ENCODE measurements at regions not wholly inside any gene's neighbourhood (a gene's known extent, or its start where the extent isn't known, plus 50 kb on each side); places are given as distances from the start of the nearest gene placed in this dataset.

DNA sequence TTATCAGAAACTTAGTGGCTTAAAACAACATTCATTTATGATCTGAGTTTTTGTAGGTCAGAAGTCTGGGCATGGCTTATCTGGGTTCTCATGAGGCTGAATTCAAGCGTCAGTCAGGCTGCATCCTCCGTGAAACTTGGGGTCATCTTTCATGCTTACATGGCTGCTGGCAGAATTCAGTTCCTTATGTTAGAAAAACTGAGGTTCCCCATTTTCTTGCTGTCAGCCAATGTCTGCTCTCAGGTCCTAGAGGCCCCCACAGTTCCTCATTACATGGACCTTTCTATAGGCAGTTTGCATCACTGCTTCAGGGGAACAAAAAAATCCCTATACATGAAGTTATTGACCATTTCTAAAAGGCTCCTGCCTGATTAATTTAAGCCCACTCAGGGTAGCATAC, 83.8 kb upstream of the NMUR2 start:
- H3K79me2 ChIP-seq (ENCODE audit: insufficient read depth, low read length): no peaks in the 10 kb centered on the region
- H3K9me3 Mint-ChIP-seq (ENCODE audit: unreplicated experiment): no peaks in the 10 kb centered on the region
- H3K27ac ChIP-seq (ENCODE audit: low read depth, low read length): no peak overlapping the region
- H3K4me3 ChIP-seq (ENCODE audit: insufficient read depth, low read depth, low read length): no peak overlapping the region
- H3K4me2 ChIP-seq (ENCODE audit: low read length): no peak overlapping the region
- H3K36me3 Mint-ChIP-seq (ENCODE audit: low read depth, unreplicated experiment): no peaks in the 10 kb centered on the region
- H2AFZ ChIP-seq (ENCODE audit: low read depth, low read length): no peak overlapping the region
- no peaks in the 10 kb centered on the region for H4K20me1 ChIP-seq (ENCODE audit: insufficient read depth, low read length)
- no peak for DNase-seq (ENCODE audit: low read depth)
- H3K4me3 Mint-ChIP-seq (ENCODE audit: unreplicated experiment): no peak overlapping the region
- no peaks in the 10 kb centered on the region for H3K27me3 Mint-ChIP-seq (ENCODE audit: low read depth, unreplicated experiment)
- no peaks in the 10 kb centered on the region for H3K36me3 ChIP-seq (ENCODE audit: insufficient read depth, low read length)
- no peak overlapping the region for H3K27ac Mint-ChIP-seq (ENCODE audit: unreplicated experiment)
- no peaks in the 10 kb centered on the region for H3K4me1 Mint-ChIP-seq (ENCODE audit: low read depth, unreplicated experiment)
- no peaks in the 10 kb centered on the region for H3K9me3 ChIP-seq (ENCODE audit: insufficient read depth, low read depth, low read length)
- TF ChIP-seq EZH2 (IDR thresholded peaks at IDR 0.05; ENCODE audit: insufficient read depth, low read length): no peak
- TF ChIP-seq, protein P1, sequence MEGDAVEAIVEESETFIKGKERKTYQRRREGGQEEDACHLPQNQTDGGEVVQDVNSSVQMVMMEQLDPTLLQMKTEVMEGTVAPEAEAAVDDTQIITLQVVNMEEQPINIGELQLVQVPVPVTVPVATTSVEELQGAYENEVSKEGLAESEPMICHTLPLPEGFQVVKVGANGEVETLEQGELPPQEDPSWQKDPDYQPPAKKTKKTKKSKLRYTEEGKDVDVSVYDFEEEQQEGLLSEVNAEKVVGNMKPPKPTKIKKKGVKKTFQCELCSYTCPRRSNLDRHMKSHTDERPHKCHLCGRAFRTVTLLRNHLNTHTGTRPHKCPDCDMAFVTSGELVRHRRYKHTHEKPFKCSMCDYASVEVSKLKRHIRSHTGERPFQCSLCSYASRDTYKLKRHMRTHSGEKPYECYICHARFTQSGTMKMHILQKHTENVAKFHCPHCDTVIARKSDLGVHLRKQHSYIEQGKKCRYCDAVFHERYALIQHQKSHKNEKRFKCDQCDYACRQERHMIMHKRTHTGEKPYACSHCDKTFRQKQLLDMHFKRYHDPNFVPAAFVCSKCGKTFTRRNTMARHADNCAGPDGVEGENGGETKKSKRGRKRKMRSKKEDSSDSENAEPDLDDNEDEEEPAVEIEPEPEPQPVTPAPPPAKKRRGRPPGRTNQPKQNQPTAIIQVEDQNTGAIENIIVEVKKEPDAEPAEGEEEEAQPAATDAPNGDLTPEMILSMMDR (IDR thresholded peaks at IDR 0.05; ENCODE audit: insufficient read depth, low read depth, low read length): no peak
- H3K9ac ChIP-seq (ENCODE audit: low read length): no peak overlapping the region
- no peak for FAIRE-seq
- H3K27me3 ChIP-seq (ENCODE audit: insufficient read depth, low read length): no peaks in the 10 kb centered on the region
- no peaks in the 10 kb centered on the region for H3K4me1 ChIP-seq (ENCODE audit: insufficient read depth, low read length)

DNA sequence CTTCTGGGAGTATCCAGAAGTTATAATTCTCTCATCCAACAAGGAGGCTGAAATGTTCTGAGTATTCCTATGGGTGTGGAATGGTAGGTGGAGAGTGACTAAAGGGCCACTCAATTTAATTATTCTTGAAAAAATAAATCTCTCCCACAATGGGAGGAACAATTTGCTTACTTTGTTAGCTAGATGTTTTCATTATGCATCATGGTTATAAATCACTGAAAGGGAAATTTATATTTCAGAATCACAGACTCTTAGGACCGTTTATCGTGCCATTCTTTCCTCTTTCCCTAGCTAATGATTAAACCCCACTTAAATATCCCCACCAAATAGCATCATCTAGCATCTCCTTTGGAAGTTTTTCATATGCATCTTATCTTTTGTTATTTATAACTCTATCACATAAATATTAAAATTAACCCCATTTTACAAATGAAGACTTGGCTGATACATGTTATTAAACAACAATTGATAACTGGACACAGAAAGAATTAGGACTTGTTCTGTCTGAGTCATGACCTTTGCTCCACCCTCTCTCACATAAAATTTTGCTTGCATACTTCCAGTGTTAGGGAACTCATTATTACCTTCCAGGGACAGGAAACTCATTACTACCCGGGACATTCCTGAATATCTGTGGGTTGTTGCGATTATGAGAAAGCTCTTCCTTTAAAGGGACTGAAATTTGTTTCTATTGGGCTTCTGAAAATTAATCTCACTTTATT, 94.9 kb upstream of the NMUR2 start:
- H3K9me3 ChIP-seq (ENCODE audit: insufficient read depth, low read depth, low read length): no peaks in the 10 kb centered on the region
- H3K27me3 Mint-ChIP-seq (ENCODE audit: low read depth, unreplicated experiment): no peaks in the 10 kb centered on the region

DNA sequence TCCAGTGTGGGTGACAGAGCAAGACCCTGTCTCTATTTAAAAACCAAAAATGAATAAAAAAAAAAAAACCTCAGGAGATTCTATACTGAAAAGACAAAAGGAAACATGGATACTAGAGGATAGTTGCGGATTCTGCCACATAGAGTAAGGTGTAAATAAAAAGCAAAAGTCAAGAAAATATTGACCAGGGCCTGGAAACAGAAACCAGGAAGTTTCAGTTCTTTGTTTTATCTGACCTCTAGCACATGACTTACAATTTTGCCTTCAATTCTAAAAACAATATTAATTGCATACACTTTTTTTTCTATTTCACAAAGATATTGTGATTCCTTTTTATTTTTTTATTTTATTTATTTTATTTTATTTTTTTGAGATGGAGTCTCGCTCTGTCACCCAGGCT, 96.2 kb upstream of the NMUR2 start:
- no peak overlapping the region for H2AFZ ChIP-seq (ENCODE audit: low read depth, low read length)
- no peak for DNase-seq (ENCODE audit: low read depth)
- no peak for FAIRE-seq

More for the DNA sequence above, 94.9 kb upstream of the NMUR2 start:
- DNase-seq (ENCODE audit: low read depth) (no peak), FAIRE-seq (no peak)
- Histone ChIP-seq H3K4me1 (ENCODE audit: insufficient read depth, low read length) (no peaks in the 10 kb centered on the region), H3K27ac (ENCODE audit: low read depth, low read length) (no peak overlapping the region), H3K27me3 (ENCODE audit: insufficient read depth, low read length) (no peaks in the 10 kb centered on the region), H3K9ac (ENCODE audit: low read length) (no peak overlapping the region), H4K20me1 (ENCODE audit: insufficient read depth, low read length) (no peaks in the 10 kb centered on the region), H3K79me2 (ENCODE audit: insufficient read depth, low read length) (no peaks in the 10 kb centered on the region), H3K4me3 (ENCODE audit: insufficient read depth, low read depth, low read length) (no peak overlapping the region), H3K4me2 (ENCODE audit: low read length) (no peak overlapping the region), H2AFZ (ENCODE audit: low read depth, low read length) (no peak overlapping the region), H3K36me3 (ENCODE audit: insufficient read depth, low read length) (no peaks in the 10 kb centered on the region)
- no peak overlapping the region for H3K27ac Mint-ChIP-seq (ENCODE audit: unreplicated experiment)
- TF ChIP-seq, protein P1 (IDR thresholded peaks at IDR 0.05; ENCODE audit: insufficient read depth, low read depth, low read length): no peak
- TF ChIP-seq EZH2 (IDR thresholded peaks at IDR 0.05; ENCODE audit: insufficient read depth, low read length): no peak
- peaks cover 6% of the 10 kb centered on the region for H3K9me3 Mint-ChIP-seq (ENCODE audit: unreplicated experiment)
- peaks cover 6% of the 10 kb centered on the region for H3K4me1 Mint-ChIP-seq (ENCODE audit: low read depth, unreplicated experiment)
- no peak overlapping the region for H3K4me3 Mint-ChIP-seq (ENCODE audit: unreplicated experiment)
- H3K36me3 Mint-ChIP-seq (ENCODE audit: low read depth, unreplicated experiment): no peaks in the 10 kb centered on the region

More for the DNA sequence above, 96.2 kb upstream of the NMUR2 start:
- peaks cover 6% of the 10 kb centered on the region for H3K4me1 Mint-ChIP-seq (ENCODE audit: low read depth, unreplicated experiment)
- H3K27ac Mint-ChIP-seq (ENCODE audit: unreplicated experiment): no peak overlapping the region
- H3K79me2 ChIP-seq (ENCODE audit: insufficient read depth, low read length): no peaks in the 10 kb centered on the region
- H3K4me3 ChIP-seq (ENCODE audit: insufficient read depth, low read depth, low read length): no peak overlapping the region
- no peaks in the 10 kb centered on the region for H3K27me3 Mint-ChIP-seq (ENCODE audit: low read depth, unreplicated experiment)
- no peaks in the 10 kb centered on the region for H3K36me3 Mint-ChIP-seq (ENCODE audit: low read depth, unreplicated experiment)
- H3K36me3 ChIP-seq (ENCODE audit: insufficient read depth, low read length): no peaks in the 10 kb centered on the region
- no peak overlapping the region for H3K4me2 ChIP-seq (ENCODE audit: low read length)
- H3K4me1 ChIP-seq (ENCODE audit: insufficient read depth, low read length): no peaks in the 10 kb centered on the region
- H3K27me3 ChIP-seq (ENCODE audit: insufficient read depth, low read length): no peaks in the 10 kb centered on the region
- no peaks in the 10 kb centered on the region for H4K20me1 ChIP-seq (ENCODE audit: insufficient read depth, low read length)
- H3K9me3 ChIP-seq (ENCODE audit: insufficient read depth, low read depth, low read length): no peaks in the 10 kb centered on the region
- H3K9ac ChIP-seq (ENCODE audit: low read length): no peak overlapping the region
- no peak for TF ChIP-seq EZH2 (IDR thresholded peaks at IDR 0.05; ENCODE audit: insufficient read depth, low read length)
- TF ChIP-seq, protein P1 (IDR thresholded peaks at IDR 0.05; ENCODE audit: insufficient read depth, low read depth, low read length): no peak
- H3K27ac ChIP-seq (ENCODE audit: low read depth, low read length): no peak overlapping the region
- no peak overlapping the region for H3K4me3 Mint-ChIP-seq (ENCODE audit: unreplicated experiment)
- H3K9me3 Mint-ChIP-seq (ENCODE audit: unreplicated experiment): peaks cover 3% of the 10 kb centered on the region

Measured in astrocyte (in vitro differentiated cells and primary cell).